ENCODE measurements at regions not wholly inside any gene's neighbourhood (a gene's known extent, or its start where the extent isn't known, plus 50 kb on each side); places are given as distances from the start of the nearest gene placed in this dataset.
"Not testable (repeated sequence)": the region's sequence is repeated elsewhere in the genome, so short reads cannot be mapped to it uniquely, and the experiment has no call there.

GRCh38 chr18:47669815-47670214 is 260.6 kb downstream of the SMAD2 start:
- no peak for DNase-seq (ENCODE audit: low read depth)
- H3K4me3 ChIP-seq (ENCODE audit: low read depth, low read length): no peak overlapping the region

GRCh38 chr18:47658498-47658897 is 272.0 kb downstream of the SMAD2 start:
- no peak for TF ChIP-seq CTCF (IDR thresholded peaks at IDR 0.05; ENCODE audit: low read depth, low read length, missing control alignments)
- DNase-seq (ENCODE audit: low read depth): no peak
- H3K4me3 ChIP-seq (ENCODE audit: low read depth, low read length): no peak overlapping the region
- in situ Hi-C loops (cut with HindIII; ENCODE audit: low sequenced_read_pairs): no loop called here

More at GRCh38 chr18:47669815-47670214, 260.6 kb downstream of the SMAD2 start:
- in situ Hi-C loops (cut with HindIII; ENCODE audit: low sequenced_read_pairs): no loop called here
- no peak for TF ChIP-seq CTCF (IDR thresholded peaks at IDR 0.05; ENCODE audit: low read depth, low read length, missing control alignments)

GRCh38 chr18:47654988-47655387 is 275.5 kb downstream of the SMAD2 start:
- no peak for TF ChIP-seq CTCF (IDR thresholded peaks at IDR 0.05; ENCODE audit: low read depth, low read length, missing control alignments)
- in situ Hi-C loops (cut with HindIII; ENCODE audit: low sequenced_read_pairs): no loop called here
- DNase-seq (ENCODE audit: low read depth): no peak
- H3K4me3 ChIP-seq (ENCODE audit: low read depth, low read length): no peak overlapping the region

GRCh38 chr18:47644896-47645295 is 285.6 kb downstream of the SMAD2 start:
- no peak overlapping the region for H3K4me3 ChIP-seq (ENCODE audit: low read depth, low read length)
- in situ Hi-C loops (cut with HindIII; ENCODE audit: low sequenced_read_pairs): no loop called here
- no peak for TF ChIP-seq CTCF (IDR thresholded peaks at IDR 0.05; ENCODE audit: low read depth, low read length, missing control alignments)
- DNase-seq (ENCODE audit: low read depth): no peak

GRCh38 chr18:47637551-47637950 is 292.9 kb downstream of the SMAD2 start:
- H3K4me3 ChIP-seq (ENCODE audit: low read depth, low read length); in situ Hi-C loops (cut with HindIII; ENCODE audit: low sequenced_read_pairs); DNase-seq (ENCODE audit: low read depth): not testable (repeated sequence)

GRCh38 chr18:47635416-47635815 is 295.0 kb downstream of the SMAD2 start:
- in situ Hi-C loops (cut with HindIII; ENCODE audit: low sequenced_read_pairs): no loop called here
- no peak for DNase-seq (ENCODE audit: low read depth)
- TF ChIP-seq CTCF (IDR thresholded peaks at IDR 0.05; ENCODE audit: low read depth, low read length, missing control alignments): no peak
- H3K4me3 ChIP-seq (ENCODE audit: low read depth, low read length): no peak overlapping the region

GRCh38 chr18:47632970-47633635 is 297.4 kb downstream of the SMAD2 start:
- H3K4me3 ChIP-seq (ENCODE audit: low read depth, low read length): no peak overlapping the region
- in situ Hi-C loops (cut with HindIII; ENCODE audit: low sequenced_read_pairs): no loop called here
- no peak for DNase-seq (ENCODE audit: low read depth)
- TF ChIP-seq CTCF (IDR thresholded peaks at IDR 0.05; ENCODE audit: low read depth, low read length, missing control alignments): no peak

Measured in astrocyte of the cerebellum (primary cell).